Activated CD4-positive, alpha-beta memory T cell treated with anti-CD3 and anti-CD28 coated beads for 36 hours (primary cell): ENCODE measurements at regions not wholly inside any gene's neighbourhood (a gene's known extent, or its start where the extent isn't known, plus 50 kb on each side); places are given as distances from the start of the nearest gene placed in this dataset.

Experiments used
- CTCF ChIA-PET: fragments of 350-600 bp; sonication (Branson Sonifier 250); formaldehyde crosslinking; loops from one replicate; lab custom pipeline; 2021; ENCODE audit warnings: antibody characterized with exemption, inconsistent platforms; lab: Charles Lee
- POLR2A ChIA-PET: fragments of 350-600 bp; sonication (Branson Sonifier 250); formaldehyde crosslinking; loops from one replicate; lab custom pipeline; 2021; ENCODE audit warnings: antibody characterized with exemption; lab: Charles Lee
- DNase-seq: peaks from one replicate; pipeline ENCODE4 v3.0.0-alpha.2; 2020
- H3K27ac Mint-ChIP-seq: one replicate; pipeline ENCODE4 v1.8.0; 2021; ENCODE audit warnings: mixed read lengths
- H3K27me3 Mint-ChIP-seq: one replicate; pipeline ENCODE4 v1.8.0; 2021; ENCODE audit warnings: mixed read lengths
- H3K36me3 Mint-ChIP-seq: one replicate; pipeline ENCODE4 v1.8.0; 2021; ENCODE audit warnings: mixed read lengths
- H3K4me1 Mint-ChIP-seq: one replicate; pipeline ENCODE4 v1.8.0; 2021; ENCODE audit warnings: low read depth, mixed read lengths
- H3K4me3 Mint-ChIP-seq: one replicate; pipeline ENCODE4 v1.8.0; 2021; ENCODE audit warnings: mild to moderate bottlenecking, mixed read lengths
- H3K9me3 Mint-ChIP-seq: one replicate; pipeline ENCODE4 v1.8.0; 2021; ENCODE audit warnings: mixed read lengths
- intact Hi-C: fragments of 100-400 bp; cut with micrococcal nuclease; formaldehyde crosslinking; loops from one replicate; pipeline ENCODE4 v1.15.1; 2023

GRCh38 chr1:168782559-168783116, 53.6 kb upstream of the DPT start:
- Mint-ChIP-seq H3K4me3 (no peak overlapping the region), H3K9me3 (no peaks in the 10 kb centered on the region), H3K4me1 (no peaks in the 10 kb centered on the region), H3K27me3 (peaks cover 10% of the 10 kb centered on the region), H3K36me3 (no peaks in the 10 kb centered on the region), H3K27ac (no peak overlapping the region)
- CTCF ChIA-PET = no interaction called here
- no peak for DNase-seq
- POLR2A ChIA-PET = no interaction called here
- intact Hi-C loops = no loop called here

- ChIA-PET POLR2A (no interaction called here), CTCF (interaction anchor here (0.6 to 1.0 kb wide), 2 partner anchors 10 to 265 kb away, joined by 3 read pairs; no protein-coding TSS in a partner anchor)
- Mint-ChIP-seq H3K36me3 (no peaks in the 10 kb centered on the region), H3K4me3 (no peak overlapping the region), H3K4me1 (no peaks in the 10 kb centered on the region), H3K9me3 (no peaks in the 10 kb centered on the region), H3K27me3 (peaks cover 10% of the 10 kb centered on the region), H3K27ac (no peak overlapping the region)
- intact Hi-C loops = no loop called here
- DNase-seq = no peak
Measured at GRCh38 chr1:168783458-168784210, 54.6 kb upstream of the DPT start.

DNA sequence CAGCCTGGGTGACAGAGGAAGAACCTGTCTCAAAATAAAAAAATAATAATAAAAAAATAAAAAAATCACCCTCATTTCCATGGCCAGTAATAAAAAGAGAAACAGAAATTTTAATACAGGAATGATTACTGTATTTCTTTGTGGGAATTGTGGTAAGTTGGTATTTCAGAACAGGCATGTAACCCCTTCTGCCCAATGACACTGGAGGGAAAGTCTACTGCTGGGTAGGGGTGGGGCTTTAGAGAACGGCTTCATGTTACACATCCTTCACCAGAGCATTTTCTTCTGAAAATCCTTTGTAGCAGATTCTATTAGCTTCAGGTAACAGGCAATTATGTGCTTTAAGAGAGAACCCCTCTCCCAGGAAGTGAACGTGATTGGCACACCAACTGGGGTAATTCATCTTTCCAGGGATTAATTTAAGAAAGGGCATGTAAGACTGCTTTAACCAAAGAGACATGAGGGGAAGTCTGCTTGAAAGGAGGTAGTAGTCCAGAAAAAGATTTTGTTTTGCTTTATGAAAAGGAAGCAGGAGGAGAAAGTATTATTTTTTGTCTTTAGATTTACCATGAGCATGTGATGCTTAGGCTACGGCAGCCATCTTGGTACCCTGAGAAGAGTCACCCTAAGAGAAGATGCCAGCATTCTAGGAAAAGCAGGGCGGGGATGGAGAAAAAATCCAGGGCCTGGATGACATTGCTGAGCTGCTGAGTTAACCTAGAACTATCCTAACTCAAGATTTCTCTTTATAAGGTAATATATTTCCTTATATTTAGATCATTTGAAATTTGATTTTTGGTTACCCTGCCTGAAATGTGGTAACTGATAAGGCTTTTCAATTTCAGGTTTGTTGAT, 57.7 kb upstream of the DPT start:
- intact Hi-C loops = no loop called here
- Mint-ChIP-seq H3K27ac (no peak overlapping the region), H3K4me3 (no peak overlapping the region), H3K9me3 (no peaks in the 10 kb centered on the region), H3K36me3 (no peaks in the 10 kb centered on the region), H3K4me1 (no peaks in the 10 kb centered on the region), H3K27me3 (peaks cover 16% of the 10 kb centered on the region)
- CTCF ChIA-PET = no interaction called here
- DNase-seq = no peak
- POLR2A ChIA-PET = no interaction called here

DNA sequence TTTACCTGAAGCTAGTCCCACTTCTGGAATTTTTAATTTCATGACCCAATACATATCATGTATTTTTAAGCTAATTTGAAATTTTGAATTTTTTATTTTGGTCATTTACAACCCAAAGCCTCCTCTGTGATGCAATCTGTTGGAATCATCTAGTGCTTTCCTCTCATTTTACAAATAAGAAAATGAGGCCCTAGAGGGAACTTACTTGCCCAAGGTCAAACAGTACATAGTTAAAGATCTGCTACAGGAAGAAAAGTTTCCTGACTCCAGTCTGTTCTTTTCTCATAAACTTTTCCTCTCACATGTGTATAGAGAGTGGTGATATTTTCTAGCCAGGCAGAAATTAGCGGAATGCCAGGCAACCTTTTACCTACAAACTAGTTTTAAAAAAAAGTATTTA, 59.3 kb upstream of the DPT start:
- H3K4me3 Mint-ChIP-seq = no peak overlapping the region
- intact Hi-C loops = no loop called here
- H3K36me3 Mint-ChIP-seq = no peaks in the 10 kb centered on the region
- no peaks in the 10 kb centered on the region for H3K4me1 Mint-ChIP-seq
- H3K27me3 Mint-ChIP-seq = peaks cover 16% of the 10 kb centered on the region
- H3K27ac Mint-ChIP-seq = no peak overlapping the region
- no peak for DNase-seq
- POLR2A ChIA-PET = no interaction called here
- no peaks in the 10 kb centered on the region for H3K9me3 Mint-ChIP-seq
- CTCF ChIA-PET = no interaction called here

DNA sequence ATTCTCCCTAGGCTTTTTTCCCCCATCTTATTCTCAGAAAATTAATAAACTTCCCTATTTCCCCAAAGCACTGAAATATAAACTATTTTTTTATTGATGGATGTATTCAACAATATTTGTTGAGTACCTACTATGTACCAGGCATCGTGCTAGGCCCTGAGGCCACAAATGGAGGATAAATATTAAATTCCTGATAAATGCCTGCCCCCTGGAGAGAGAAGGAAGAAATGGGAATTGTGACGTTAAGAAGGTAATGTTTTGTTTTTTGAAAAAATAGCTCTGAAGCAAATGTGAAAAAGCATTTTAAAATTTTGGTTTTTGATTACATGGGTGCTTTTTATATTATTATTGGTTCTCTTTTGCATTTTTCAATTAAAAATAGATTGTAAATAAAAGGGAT, 60.5 kb upstream of the DPT start:
- H3K4me1 Mint-ChIP-seq = no peaks in the 10 kb centered on the region
- H3K27me3 Mint-ChIP-seq = peaks cover 14% of the 10 kb centered on the region
- no peak for DNase-seq
- POLR2A ChIA-PET = no interaction called here
- H3K9me3 Mint-ChIP-seq = no peaks in the 10 kb centered on the region
- intact Hi-C loops = no loop called here
- CTCF ChIA-PET = interaction anchor here (0.7 kb wide), 1 partner anchor 201 kb away, joined by 3 read pairs; no protein-coding TSS in a partner anchor
- H3K27ac Mint-ChIP-seq = no peak overlapping the region
- H3K4me3 Mint-ChIP-seq = no peak overlapping the region
- no peaks in the 10 kb centered on the region for H3K36me3 Mint-ChIP-seq

- DNase-seq = no peak
- ChIA-PET POLR2A (no interaction called here), CTCF (no interaction called here)
- intact Hi-C loops = no loop called here
- Mint-ChIP-seq H3K27ac (no peak overlapping the region), H3K4me3 (no peak overlapping the region), H3K9me3 (no peaks in the 10 kb centered on the region), H3K4me1 (no peaks in the 10 kb centered on the region), H3K36me3 (no peaks in the 10 kb centered on the region), H3K27me3 (peaks cover 13% of the 10 kb centered on the region)
Measured at GRCh38 chr1:168792142-168792541, 63.1 kb upstream of the DPT start.

DNA sequence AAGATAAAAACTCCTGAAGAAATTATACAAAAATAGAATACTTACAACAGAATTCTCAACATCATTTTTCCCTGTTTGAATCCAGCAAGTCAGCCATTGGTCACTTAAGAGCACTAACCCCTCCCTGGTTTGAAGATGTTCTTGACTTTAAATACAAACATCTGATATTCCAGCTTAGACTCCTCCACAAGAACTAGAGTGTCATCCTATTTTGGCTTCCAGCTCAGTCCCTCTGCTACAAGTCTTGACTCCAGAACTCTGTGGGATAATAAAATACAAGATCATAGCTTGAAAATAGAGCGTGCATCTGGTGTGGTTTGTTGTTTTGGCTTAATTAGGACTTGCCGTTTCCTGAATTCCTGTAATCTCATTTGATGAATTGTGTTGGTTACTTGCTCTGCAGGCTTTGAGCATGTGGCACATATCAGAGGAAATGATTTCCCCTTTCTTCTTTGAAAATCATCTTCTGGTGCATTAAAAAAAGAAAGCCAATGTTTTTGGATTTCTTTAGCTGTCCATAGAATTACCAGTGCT, 63.7 kb upstream of the DPT start:
- no peak overlapping the region for H3K27ac Mint-ChIP-seq
- intact Hi-C loops = no loop called here
- POLR2A ChIA-PET = no interaction called here
- no peaks in the 10 kb centered on the region for H3K4me1 Mint-ChIP-seq
- H3K4me3 Mint-ChIP-seq = no peak overlapping the region
- no peaks in the 10 kb centered on the region for H3K9me3 Mint-ChIP-seq
- DNase-seq = no peak
- CTCF ChIA-PET = interaction anchor here (0.8 kb wide), 1 partner anchor 9 kb away, joined by 3 read pairs; no protein-coding TSS in a partner anchor
- H3K27me3 Mint-ChIP-seq = peaks cover 13% of the 10 kb centered on the region
- H3K36me3 Mint-ChIP-seq = no peaks in the 10 kb centered on the region

DNA sequence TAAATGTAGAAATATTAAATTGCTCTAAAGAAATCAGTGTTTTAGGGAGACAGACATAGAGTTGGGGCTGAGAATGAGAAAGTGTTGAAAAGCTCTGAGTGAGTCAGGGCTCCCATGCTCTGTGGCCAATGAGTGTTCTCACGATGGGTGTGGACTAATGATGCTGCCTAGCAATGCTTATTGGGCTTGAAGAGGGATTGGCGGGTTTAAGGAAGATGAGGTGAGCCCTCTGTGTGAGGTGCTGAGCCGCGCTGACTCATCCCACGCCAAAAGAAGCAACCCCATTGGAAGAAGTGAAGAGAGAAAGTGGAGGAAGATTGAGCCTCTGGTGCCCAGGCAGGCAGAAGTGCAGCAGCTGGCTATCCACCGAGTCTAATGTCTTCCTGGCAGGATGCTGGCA, 65.1 kb upstream of the DPT start:
- DNase-seq = no peak
- intact Hi-C loops = no loop called here
- Mint-ChIP-seq H3K9me3 (no peaks in the 10 kb centered on the region), H3K27ac (no peak overlapping the region), H3K27me3 (peaks cover 13% of the 10 kb centered on the region), H3K4me1 (no peaks in the 10 kb centered on the region), H3K36me3 (no peaks in the 10 kb centered on the region), H3K4me3 (no peak overlapping the region)
- ChIA-PET POLR2A (no interaction called here), CTCF (no interaction called here)

DNA sequence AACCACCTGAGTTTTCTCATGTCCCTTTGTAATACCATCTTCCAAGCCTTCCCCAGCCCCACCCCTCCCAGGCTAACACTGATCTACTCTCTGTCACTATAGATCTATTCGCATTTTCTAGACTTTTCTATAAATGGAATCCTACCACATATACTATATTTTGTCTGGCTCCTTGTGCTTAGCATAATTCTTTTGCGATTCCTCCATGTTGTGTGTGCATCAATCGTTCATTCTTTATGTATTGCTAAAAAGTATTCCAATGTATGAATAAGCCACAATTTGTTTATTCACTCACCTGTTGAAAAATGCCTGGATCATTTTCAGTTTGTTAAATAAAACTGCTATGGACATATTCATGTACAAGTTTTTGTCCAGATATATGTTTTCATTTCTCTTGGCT, 66.7 kb upstream of the DPT start:
- CTCF ChIA-PET = no interaction called here
- POLR2A ChIA-PET = no interaction called here
- no peaks in the 10 kb centered on the region for H3K36me3 Mint-ChIP-seq
- H3K4me1 Mint-ChIP-seq = no peaks in the 10 kb centered on the region
- no peaks in the 10 kb centered on the region for H3K9me3 Mint-ChIP-seq
- DNase-seq = no peak
- no peak overlapping the region for H3K27ac Mint-ChIP-seq
- H3K4me3 Mint-ChIP-seq = no peak overlapping the region
- H3K27me3 Mint-ChIP-seq = peaks cover 9% of the 10 kb centered on the region
- intact Hi-C loops = no loop called here

- POLR2A ChIA-PET = interaction anchor here (0.7 kb wide), 1 partner anchor 1299 kb away, joined by 3 read pairs; no protein-coding TSS in a partner anchor
- H3K27ac Mint-ChIP-seq = no peak overlapping the region
- no peaks in the 10 kb centered on the region for H3K36me3 Mint-ChIP-seq
- CTCF ChIA-PET = no interaction called here
- no peaks in the 10 kb centered on the region for H3K4me1 Mint-ChIP-seq
- DNase-seq = no peak
- no peaks in the 10 kb centered on the region for H3K9me3 Mint-ChIP-seq
- H3K4me3 Mint-ChIP-seq = no peak overlapping the region
- H3K27me3 Mint-ChIP-seq = peaks cover 2% of the 10 kb centered on the region
- intact Hi-C loops = no loop called here
Measured at GRCh38 chr1:168799927-168800605, 71.1 kb upstream of the DPT start.

DNA sequence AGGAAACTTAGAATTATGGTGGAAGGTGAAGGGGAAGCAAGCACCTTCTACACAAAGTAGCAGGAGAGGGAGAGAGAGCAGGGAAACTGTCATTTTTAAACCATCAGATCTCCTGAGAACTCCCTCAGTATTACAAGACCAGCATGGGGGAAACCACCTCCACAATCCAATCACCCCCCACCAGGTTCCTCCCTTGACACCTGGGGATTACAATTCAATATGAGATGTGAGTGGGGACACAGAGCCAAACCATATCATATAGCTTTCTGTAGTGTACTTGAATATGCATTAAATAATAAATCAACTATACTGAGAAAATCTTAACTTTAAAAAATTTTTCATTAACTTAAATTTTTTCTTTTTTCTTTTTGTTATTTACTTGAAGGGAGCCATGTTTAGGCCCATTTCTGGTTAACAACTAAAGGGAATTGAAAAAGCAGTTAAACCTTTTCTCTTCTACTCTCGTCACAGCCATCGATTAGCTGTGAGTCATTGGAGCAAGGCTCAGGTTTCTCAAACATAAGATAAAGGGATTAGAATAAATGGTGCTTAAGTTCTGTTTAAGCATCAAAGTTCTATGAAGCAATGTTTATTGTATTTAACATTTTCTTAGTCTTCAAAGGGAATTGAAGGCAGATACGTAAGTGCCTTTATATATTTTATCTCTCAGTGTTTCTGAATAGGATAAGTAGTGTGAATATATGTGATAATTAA, 72.2 kb upstream of the DPT start:
- Mint-ChIP-seq H3K9me3 (no peaks in the 10 kb centered on the region), H3K4me3 (no peak overlapping the region), H3K4me1 (no peaks in the 10 kb centered on the region), H3K36me3 (no peaks in the 10 kb centered on the region), H3K27me3 (no peaks in the 10 kb centered on the region), H3K27ac (no peak overlapping the region)
- ChIA-PET POLR2A (no interaction called here), CTCF (no interaction called here)
- intact Hi-C loops = no loop called here
- no peak for DNase-seq
